Mesothelial cell of epicardium (in vitro differentiated cells): ENCODE measurements at regions not wholly inside any gene's neighbourhood (a gene's known extent, or its start where the extent isn't known, plus 50 kb on each side); places are given as distances from the start of the nearest gene placed in this dataset.

ENCODE experiments used
- DNase-seq, 2 experiments: peaks; one replicate each; pipeline ENCODE4 v3.0.0; 2021; ENCODE audit warnings: low spot score in 2 of 2; ENCODE audit not compliant: unreplicated experiment in 2 of 2
- H3K27ac Mint-ChIP-seq: 2 replicates; pipeline ENCODE4 v1.8.0; 2021; ENCODE audit warnings: mixed read lengths
- H3K27me3 Mint-ChIP-seq: 2 replicates; pipeline ENCODE4 v1.8.0; 2021; ENCODE audit warnings: low read depth, mixed read lengths
- H3K36me3 Mint-ChIP-seq: 2 replicates; pipeline ENCODE4 v1.8.0; 2021; ENCODE audit warnings: mixed read lengths
- H3K4me1 Mint-ChIP-seq: 2 replicates; pipeline ENCODE4 v1.8.0; 2021; ENCODE audit warnings: mixed read lengths
- H3K4me3 Mint-ChIP-seq: 2 replicates; pipeline ENCODE4 v1.8.0; 2021; ENCODE audit warnings: mild to moderate bottlenecking, moderate library complexity, mixed read lengths
- H3K9me3 Mint-ChIP-seq: 2 replicates; pipeline ENCODE4 v1.8.0; 2021; ENCODE audit warnings: mixed read lengths
- CTCF ChIP-seq: fragments of 200-600 bp; sonication (generic); IDR thresholded peaks from one replicate; pipeline ENCODE4 v1.5.0; 2021; ENCODE audit warnings: antibody characterized with exemption; ENCODE audit not compliant: unreplicated experiment

- TF ChIP-seq CTCF: no peak
- DNase-seq: no peak
- Mint-ChIP-seq H3K27ac (no peak overlapping the region), H3K4me3 (no peak overlapping the region), H3K36me3 (no peaks in the 10 kb centered on the region), H3K27me3 (peaks cover 6% of the 10 kb centered on the region), H3K4me1 (no peaks in the 10 kb centered on the region), H3K9me3 (no peaks in the 10 kb centered on the region)
These were observed 523.5 kb downstream of the CDH26 start for GRCh38 chr20:60481743-60482133.

- H3K27me3 Mint-ChIP-seq: peaks cover 6% of the 10 kb centered on the region
- no peak for DNase-seq
- H3K27ac Mint-ChIP-seq: no peak overlapping the region
- H3K4me3 Mint-ChIP-seq: no peak overlapping the region
- H3K36me3 Mint-ChIP-seq: no peaks in the 10 kb centered on the region
- no peak for TF ChIP-seq CTCF
- H3K9me3 Mint-ChIP-seq: no peaks in the 10 kb centered on the region
- H3K4me1 Mint-ChIP-seq: no peaks in the 10 kb centered on the region
These were observed 524.2 kb downstream of the CDH26 start for GRCh38 chr20:60482221-60483008.

- H3K9me3 Mint-ChIP-seq: no peaks in the 10 kb centered on the region
- H3K36me3 Mint-ChIP-seq: no peaks in the 10 kb centered on the region
- H3K4me3 Mint-ChIP-seq: no peak overlapping the region
- no peak for TF ChIP-seq CTCF
- peaks cover 6% of the 10 kb centered on the region for H3K27me3 Mint-ChIP-seq
- H3K4me1 Mint-ChIP-seq: no peaks in the 10 kb centered on the region
- no peak for DNase-seq
- H3K27ac Mint-ChIP-seq: no peak overlapping the region
These were observed 525.1 kb downstream of the CDH26 start for GRCh38 chr20:60483371-60483770.

GRCh38 chr20:60484316-60484715 lies 526.1 kb downstream of the CDH26 start:
- Mint-ChIP-seq H3K27me3 (peaks cover 6% of the 10 kb centered on the region), H3K36me3 (no peaks in the 10 kb centered on the region), H3K27ac (no peak overlapping the region), H3K9me3 (no peaks in the 10 kb centered on the region), H3K4me1 (no peaks in the 10 kb centered on the region), H3K4me3 (no peak overlapping the region)
- no peak for DNase-seq
- no peak for TF ChIP-seq CTCF

- H3K27ac Mint-ChIP-seq: no peak overlapping the region
- DNase-seq: no peak
- H3K27me3 Mint-ChIP-seq: peaks cover 3% of the 10 kb centered on the region
- no peak for TF ChIP-seq CTCF
- no peak overlapping the region for H3K4me3 Mint-ChIP-seq
- H3K36me3 Mint-ChIP-seq: no peaks in the 10 kb centered on the region
- H3K4me1 Mint-ChIP-seq: no peaks in the 10 kb centered on the region
- no peaks in the 10 kb centered on the region for H3K9me3 Mint-ChIP-seq
These were observed 527.0 kb downstream of the CDH26 start for GRCh38 chr20:60485012-60485760.
